Progenitor cell of endocrine pancreas (in vitro differentiated cells): ENCODE measurements at regions not wholly inside any gene's neighbourhood (a gene's known extent, or its start where the extent isn't known, plus 50 kb on each side); places are given as distances from the start of the nearest gene placed in this dataset.

Experiments used
- DNase-seq: peaks from one replicate; pipeline ENCODE4 v3.0.0; 2021; ENCODE audit warnings: low spot score; ENCODE audit not compliant: unreplicated experiment
- H3K27ac Mint-ChIP-seq: 2 replicates; pipeline ENCODE4 v1.8.0; 2021; ENCODE audit warnings: mild to moderate bottlenecking, moderate library complexity, mixed read lengths
- H3K27me3 Mint-ChIP-seq: 2 replicates; pipeline ENCODE4 v1.8.0; 2021; ENCODE audit warnings: mixed read lengths
- H3K36me3 Mint-ChIP-seq: 2 replicates; pipeline ENCODE4 v1.8.0; 2022; ENCODE audit warnings: mixed read lengths; ENCODE audit not compliant: insufficient read depth
- H3K4me1 Mint-ChIP-seq: 2 replicates; pipeline ENCODE4 v1.8.0; 2021; ENCODE audit warnings: low read depth, mixed read lengths
- H3K4me3 Mint-ChIP-seq: 2 replicates; pipeline ENCODE4 v1.8.0; 2021; ENCODE audit warnings: low read depth, mild to moderate bottlenecking, moderate library complexity, mixed read lengths
- H3K9me3 Mint-ChIP-seq: 2 replicates; pipeline ENCODE4 v1.8.0; 2021; ENCODE audit warnings: low read depth, mixed read lengths
- CTCF ChIP-seq: fragments of 200-600 bp; sonication (generic); IDR thresholded peaks from one replicate; pipeline ENCODE4 v1.5.0; 2021; ENCODE audit warnings: antibody characterized with exemption, mild to moderate bottlenecking; ENCODE audit not compliant: unreplicated experiment

- no peak for DNase-seq
- H3K4me1 Mint-ChIP-seq, result no peaks in the 10 kb centered on the region
- no peak for TF ChIP-seq CTCF
- H3K36me3 Mint-ChIP-seq, result no peaks in the 10 kb centered on the region
- no peak overlapping the region for H3K4me3 Mint-ChIP-seq
- no peaks in the 10 kb centered on the region for H3K27me3 Mint-ChIP-seq
- H3K9me3 Mint-ChIP-seq, result no peaks in the 10 kb centered on the region
- no peak overlapping the region for H3K27ac Mint-ChIP-seq
Measured at GRCh38 chr2:21310493-21310892, 186.7 kb downstream of the TDRD15 start.

- DNase-seq, result no peak
- H3K36me3 Mint-ChIP-seq, result no peaks in the 10 kb centered on the region
- no peak overlapping the region for H3K4me3 Mint-ChIP-seq
- H3K4me1 Mint-ChIP-seq, result peaks cover 2% of the 10 kb centered on the region
- H3K27me3 Mint-ChIP-seq, result no peaks in the 10 kb centered on the region
- no peaks in the 10 kb centered on the region for H3K9me3 Mint-ChIP-seq
- no peak for TF ChIP-seq CTCF
- H3K27ac Mint-ChIP-seq, result no peak overlapping the region
Measured at GRCh38 chr2:21314322-21314835, 190.6 kb downstream of the TDRD15 start.

DNA sequence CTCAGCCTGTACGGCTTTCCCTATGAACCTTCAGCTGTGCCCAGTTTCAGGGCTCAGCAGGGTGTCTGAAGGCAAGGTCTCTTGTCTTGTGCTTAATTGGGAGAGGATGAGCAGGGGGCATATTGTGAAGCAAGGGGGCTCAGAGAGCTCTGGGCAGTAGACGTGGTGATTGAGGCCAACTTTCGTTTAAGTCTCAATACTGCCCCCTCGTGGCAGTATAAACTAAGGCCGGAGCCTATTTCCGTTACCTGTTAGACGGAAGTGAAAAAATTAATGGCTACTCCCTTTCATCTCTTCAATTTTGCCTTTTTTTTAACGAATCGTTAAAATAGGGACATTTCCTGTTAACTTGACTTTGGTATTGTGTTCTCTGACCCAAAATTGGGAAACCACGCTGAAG is 193.4 kb downstream of the TDRD15 start:
- H3K4me3 Mint-ChIP-seq, result no peak overlapping the region
- peak; percentile 73 for TF ChIP-seq CTCF
- H3K4me1 Mint-ChIP-seq, result peaks cover 2% of the 10 kb centered on the region
- no peaks in the 10 kb centered on the region for H3K27me3 Mint-ChIP-seq
- no peaks in the 10 kb centered on the region for H3K9me3 Mint-ChIP-seq
- H3K27ac Mint-ChIP-seq, result no peak overlapping the region
- H3K36me3 Mint-ChIP-seq, result no peaks in the 10 kb centered on the region
- peak; percentile 19 for DNase-seq

GRCh38 chr2:21318263-21318662 is 194.5 kb downstream of the TDRD15 start:
- Mint-ChIP-seq H3K9me3 (no peaks in the 10 kb centered on the region), H3K4me3 (no peak overlapping the region), H3K4me1 (peaks cover 2% of the 10 kb centered on the region), H3K27ac (no peak overlapping the region), H3K27me3 (no peaks in the 10 kb centered on the region), H3K36me3 (no peaks in the 10 kb centered on the region)
- no peak for TF ChIP-seq CTCF
- no peak for DNase-seq

DNA sequence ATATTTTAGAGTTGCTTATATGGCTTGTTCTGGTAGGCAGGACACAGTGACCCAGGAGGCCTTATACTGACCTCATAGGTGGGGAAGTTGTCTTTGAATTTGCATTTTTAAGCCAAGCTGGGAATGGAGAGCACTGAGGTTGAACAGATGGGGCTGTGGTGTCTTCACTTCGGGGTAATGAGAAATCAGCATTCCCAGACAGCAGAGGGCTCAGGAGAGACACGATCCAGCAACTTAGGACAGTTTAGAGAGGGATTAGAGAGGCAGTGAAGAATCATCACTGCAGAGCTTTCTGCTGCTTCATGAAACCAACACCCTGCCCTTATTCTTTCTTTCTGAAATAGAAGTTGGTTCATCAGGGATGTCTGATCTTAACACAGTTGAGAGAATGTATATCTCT is 202.4 kb downstream of the TDRD15 start:
- Mint-ChIP-seq H3K4me3 (no peak overlapping the region), H3K36me3 (no peaks in the 10 kb centered on the region), H3K27ac (no peak overlapping the region), H3K27me3 (peaks cover 4% of the 10 kb centered on the region), H3K4me1 (peaks cover 7% of the 10 kb centered on the region), H3K9me3 (no peaks in the 10 kb centered on the region)
- no peak for TF ChIP-seq CTCF
- DNase-seq, result no peak
